Motor neuron (in vitro differentiated cells): ENCODE measurements at regions not wholly inside any gene's neighbourhood (a gene's known extent, or its start where the extent isn't known, plus 50 kb on each side); places are given as distances from the start of the nearest gene placed in this dataset.

Experiments used
- ATAC-seq, 8 experiments: fragments of 200-7000 bp; cut with Tn5 transposase; replicated peaks in 6 of 8; 2 replicates each; pipeline ENCODE4 v1.8.0; 2021; ENCODE audit warnings: mild to moderate bottlenecking in 8 of 8, moderate library complexity in 8 of 8
- H3K27ac ChIP-seq, 2 donors: fragments of 250-450 bp; sonication (Bioruptor Pico); 2 replicates each; pipeline ENCODE4 v1.9.0; 2021; ENCODE audit warnings: antibody characterized with exemption in 2 of 2, mild to moderate bottlenecking in 2 of 2, moderate library complexity in 1 of 2
- H3K4me1 ChIP-seq, 2 donors: fragments of 250-450 bp; sonication (Bioruptor Pico); replicated peaks in 1 of 2; 2 replicates each; pipeline ENCODE4 v1.6.1; 2021; ENCODE audit warnings: antibody characterized with exemption in 2 of 2, mild to moderate bottlenecking in 2 of 2, moderate library complexity in 1 of 2
- H3K4me3 ChIP-seq, 5 donors: fragments of 250-450 bp; sonication (Bioruptor Pico); 2 replicates each; pipeline ENCODE4 v1.9.0; 2021; ENCODE audit warnings: antibody characterized with exemption in 5 of 5, mild to moderate bottlenecking in 5 of 5, moderate library complexity in 4 of 5
- whole genome bisulfite sequencing, 10 experiments: fragments of 450-650 bp; shearing (Covaris generic); methylation state at CpG; one replicate each; pipeline ENCODE4 v1.0.0; 2022; 5-methylcytosine and 5-hydroxymethylcytosine counted together
- in situ Hi-C, 9 experiments: fragments of 400-800 bp; cut with MboI; loops; one replicate each; pipeline ENCODE4 v1.15.0; 2021; ENCODE audit warnings: low sequenced_read_pairs in 9 of 9, low pct_unique_long_range_greater_than_20kb in 2 of 9; ENCODE audit not compliant: unreplicated experiment in 9 of 9

DNA sequence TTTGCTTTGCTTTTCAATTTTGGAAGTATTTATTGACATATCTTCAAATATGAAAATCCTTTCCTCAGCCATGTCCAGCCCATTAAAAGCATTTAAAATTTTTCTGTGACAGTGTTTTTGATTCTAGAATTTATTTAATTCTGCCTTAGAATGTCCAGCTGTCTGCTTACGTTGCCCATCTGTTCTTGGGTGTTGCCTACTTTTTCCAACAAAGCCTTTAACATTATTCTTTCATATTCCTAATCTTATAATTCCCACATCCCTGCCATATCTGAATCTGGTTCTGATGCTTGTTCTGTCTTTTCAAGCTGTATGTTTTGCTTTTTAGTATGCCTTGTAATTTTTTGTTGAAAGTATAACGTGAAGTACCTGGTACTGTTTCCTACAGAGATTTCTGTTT, 204.7 kb upstream of the VSTM2A start:
- Histone ChIP-seq H3K4me1 (peaks cover 2 to 3% of the 10 kb centered on the region in 2 donors), H3K27ac (no peak overlapping the region), H3K4me3 (no peak overlapping the region)
- 0 to 100% (median 80%) methylated on average over 1 to 2 of the region's 2 CpGs; no CpG with 5 or more reads in 1 of the 10 experiments for WGBS, 10 experiments
- peak in 3 of 8 experiments; percentile 37 to 56 (median 53) for ATAC-seq
- in situ Hi-C loops = no loop called here

GRCh38 chr7:54338319-54338718, 203.9 kb upstream of the VSTM2A start:
- Histone ChIP-seq H3K27ac (no peak overlapping the region), H3K4me3 (no peak overlapping the region), H3K4me1 (peaks cover 2 to 3% of the 10 kb centered on the region in 2 donors)
- ATAC-seq = peak in 3 of 8 experiments; percentile 19 to 68 (median 43)
- in situ Hi-C loops = no loop called here
- WGBS, 10 experiments = 0 to 100% (median 78%) methylated on average over 1 to 3 of the region's 3 CpGs; no CpG with 5 or more reads in 2 of the 10 experiments

DNA sequence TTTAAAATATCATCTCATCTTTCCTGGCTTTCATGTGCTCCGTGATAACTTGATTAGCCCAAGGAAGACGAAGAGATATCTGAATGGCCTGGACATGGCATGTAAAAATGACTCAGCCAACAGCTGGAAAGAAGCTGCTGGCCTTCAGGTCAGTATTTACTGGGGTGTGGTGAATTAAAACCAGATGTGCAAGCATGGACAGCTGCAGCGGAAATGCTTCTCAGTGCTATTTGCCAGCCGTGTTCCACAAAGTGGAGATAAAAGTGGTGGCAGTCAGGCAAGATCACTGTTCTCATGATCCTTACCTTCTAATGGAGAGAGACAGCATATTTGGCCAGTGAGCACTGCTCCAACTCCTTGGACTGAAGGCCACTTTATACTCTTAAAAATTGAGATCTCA, 203.1 kb upstream of the VSTM2A start:
- in situ Hi-C loops = no loop called here
- WGBS, 10 experiments = 2 to 95% (median 67%) methylated on average over 1 to 4 of the region's 4 CpGs; no CpG with 5 or more reads in 2 of the 10 experiments
- Histone ChIP-seq H3K27ac (no peak overlapping the region), H3K4me1 (peaks cover 0 to 2% of the 10 kb centered on the region in 2 donors), H3K4me3 (no peak overlapping the region)
- peak in 3 of 8 experiments; percentile 71 to 83 (median 77) for ATAC-seq

DNA sequence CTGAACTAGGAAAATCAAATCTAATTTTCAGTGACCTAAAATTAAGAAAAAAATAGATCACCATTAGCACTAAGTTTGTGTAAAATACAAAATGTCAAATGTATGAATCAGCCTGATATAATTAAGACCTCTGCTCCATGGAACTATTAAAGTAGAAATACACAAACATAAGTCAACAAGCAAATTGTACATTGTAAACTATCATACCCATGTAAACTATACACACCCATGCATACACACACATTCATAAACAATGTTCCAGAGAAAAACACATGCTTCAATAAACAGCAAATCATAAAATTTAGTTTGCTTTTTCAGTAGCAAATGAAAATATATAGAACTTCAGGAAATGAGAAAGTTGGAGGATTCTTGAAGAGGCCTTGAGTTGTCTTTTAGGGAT, 199.7 kb upstream of the VSTM2A start:
- Histone ChIP-seq H3K4me3 (no peak overlapping the region), H3K4me1 (peaks cover 0 to 2% of the 10 kb centered on the region in 2 donors), H3K27ac (no peak overlapping the region)
- ATAC-seq = no peak
- in situ Hi-C loops = no loop called here

- in situ Hi-C loops = no loop called here
- Histone ChIP-seq H3K27ac (no peak overlapping the region), H3K4me3 (no peak overlapping the region), H3K4me1 (no peaks in the 10 kb centered on the region)
- ATAC-seq = peak in 1 of 8 experiments; percentile 14
- WGBS, 10 experiments = 27 to 100% (median 91%) methylated on average over 1 to 9 of the region's 9 CpGs; no CpG with 5 or more reads in 2 of the 10 experiments
Measured at GRCh38 chr7:54343511-54343910, 198.7 kb upstream of the VSTM2A start.

DNA sequence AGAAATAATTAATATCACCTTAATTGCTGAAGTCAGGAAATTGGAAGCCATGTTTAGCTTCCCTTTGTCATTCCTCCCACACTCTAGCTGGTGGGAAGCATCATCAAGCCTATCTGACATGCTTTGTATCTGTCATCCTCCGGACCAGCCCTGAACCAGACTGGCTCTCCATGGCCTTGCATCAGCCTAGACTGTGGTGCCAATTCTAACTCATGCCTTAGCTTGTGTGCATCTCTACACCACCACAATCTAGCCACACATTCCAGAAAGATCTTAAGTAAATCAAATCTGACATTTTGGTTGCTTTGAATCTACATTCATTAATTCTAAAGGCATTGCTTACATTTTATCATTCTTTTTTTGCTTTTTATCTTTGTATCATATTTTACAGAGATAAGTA, 196.4 kb upstream of the VSTM2A start:
- H3K27ac ChIP-seq = no peak overlapping the region
- no peak overlapping the region for H3K4me3 ChIP-seq
- 0 to 100% (median 35%) methylated on average over 1 of the region's 1 CpG; no CpG with 5 or more reads in 2 of the 10 experiments for WGBS, 10 experiments
- H3K4me1 ChIP-seq = peaks cover 0 to 7% of the 10 kb centered on the region in 2 donors
- ATAC-seq = no peak
- in situ Hi-C loops = no loop called here

GRCh38 chr7:54349229-54349628, 192.9 kb upstream of the VSTM2A start:
- in situ Hi-C loops = no loop called here
- H3K4me3 ChIP-seq = no peak overlapping the region
- WGBS, 10 experiments = 0 to 56% (median 17%) methylated on average over 2 to 3 of the region's 3 CpGs; no CpG with 5 or more reads in 2 of the 10 experiments
- peaks cover 0 to 7% of the 10 kb centered on the region in 2 donors for H3K4me1 ChIP-seq
- peak; percentile 90 to 98 (median 96) for ATAC-seq
- no peak overlapping the region for H3K27ac ChIP-seq

DNA sequence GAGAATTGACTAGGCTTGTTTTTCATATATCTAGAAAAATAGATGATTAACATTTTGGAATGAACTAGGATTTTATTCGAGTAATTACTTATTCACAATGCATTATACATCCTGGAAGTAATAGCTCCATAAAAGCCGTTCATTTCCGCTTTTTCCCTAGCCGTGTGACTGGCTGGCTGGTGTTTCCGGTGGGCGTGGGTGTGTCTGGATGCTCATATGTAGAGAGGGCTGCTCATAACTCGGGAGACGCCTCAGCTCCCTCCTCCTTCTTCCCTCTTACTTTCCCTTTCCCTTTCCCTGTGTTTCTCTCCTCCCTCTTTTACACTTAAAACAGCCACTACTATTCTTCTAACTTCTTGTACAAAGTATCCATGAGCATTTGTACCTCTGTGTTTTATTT, 187.7 kb upstream of the VSTM2A start:
- H3K27ac ChIP-seq = no peak overlapping the region
- in situ Hi-C loops = no loop called here
- H3K4me1 ChIP-seq = peaks cover 0 to 4% of the 10 kb centered on the region in 2 donors
- no peak overlapping the region for H3K4me3 ChIP-seq
- 0 to 97% (median 71%) methylated on average over 1 to 8 of the region's 8 CpGs; no CpG with 5 or more reads in 2 of the 10 experiments for WGBS, 10 experiments
- ATAC-seq = peak in 3 of 8 experiments; percentile 44 to 93 (median 90)

DNA sequence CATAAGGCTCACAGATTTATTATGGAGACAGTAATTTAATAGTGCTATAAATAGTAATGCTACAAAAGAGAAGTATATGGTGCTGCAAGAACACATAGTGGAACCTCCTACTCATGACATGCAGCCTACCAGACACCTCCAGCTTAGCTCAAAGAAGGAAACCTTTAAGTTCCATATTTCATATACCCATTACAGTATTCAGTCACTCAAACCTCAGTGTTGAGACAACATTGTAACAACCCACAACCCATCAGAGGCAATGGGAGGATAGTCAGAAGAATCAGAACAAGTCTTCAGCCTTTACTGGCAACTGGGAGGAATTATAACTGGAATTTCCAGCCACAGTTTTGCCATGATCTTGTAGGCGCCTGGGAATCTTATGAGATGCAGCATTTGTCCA, 186.3 kb upstream of the VSTM2A start:
- in situ Hi-C loops = no loop called here
- peaks cover 0 to 11% of the 10 kb centered on the region in 2 donors for H3K4me1 ChIP-seq
- WGBS, 10 experiments = 0 to 67% (median 42%) methylated on average over 1 of the region's 1 CpG; no CpG with 5 or more reads in 6 of the 10 experiments
- H3K27ac ChIP-seq = no peak overlapping the region
- no peak for ATAC-seq
- H3K4me3 ChIP-seq = no peak overlapping the region

- peak overlapping the region in 1 of 2 donors; percentile 24 for H3K27ac ChIP-seq
- WGBS, 10 experiments = 0 to 49% (median 41%) methylated on average over 2 to 6 of the region's 6 CpGs
Measured at GRCh38 chr7:54360075-54360840, 181.9 kb upstream of the VSTM2A start.

GRCh38 chr7:54390565-54390964, 151.6 kb upstream of the VSTM2A start:
- in situ Hi-C loops = no loop called here
- H3K27ac ChIP-seq = no peak overlapping the region
- 29 to 100% (median 80%) methylated on average over 1 of the region's 1 CpG; no CpG with 5 or more reads in 5 of the 10 experiments for WGBS, 10 experiments
- no peak overlapping the region for H3K4me3 ChIP-seq
- H3K4me1 ChIP-seq = peaks cover 0 to 4% of the 10 kb centered on the region in 2 donors
- ATAC-seq = no peak

More at GRCh38 chr7:54360075-54360840, 181.9 kb upstream of the VSTM2A start:
- Histone ChIP-seq H3K4me1 (peaks cover 0 to 11% of the 10 kb centered on the region in 2 donors), H3K4me3 (no peak overlapping the region)
- in situ Hi-C loops = no loop called here
- peak; percentile 79 to 100 (median 94) for ATAC-seq

DNA sequence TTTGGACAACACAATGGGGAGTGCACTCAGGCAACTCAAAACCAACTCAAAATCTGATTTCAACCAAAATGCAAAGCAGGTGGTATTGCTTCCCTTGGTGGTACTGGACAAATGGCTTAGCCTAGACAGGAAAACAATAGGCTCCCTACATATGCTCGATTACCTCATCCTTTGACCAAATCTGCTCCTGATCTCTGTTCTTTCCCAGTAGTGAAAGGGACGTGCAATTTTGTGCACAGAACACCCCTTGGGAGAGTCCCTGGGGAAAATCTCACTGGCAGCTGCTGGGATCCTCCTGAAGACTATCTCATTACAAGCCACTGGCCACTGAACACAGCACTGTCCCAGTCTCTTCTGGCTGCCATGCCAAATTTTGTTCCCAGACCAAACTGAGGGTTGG, 149.2 kb upstream of the VSTM2A start:
- 0 to 81% (median 46%) methylated on average over 1 to 2 of the region's 2 CpGs; no CpG with 5 or more reads in 3 of the 10 experiments for WGBS, 10 experiments
- in situ Hi-C loops = no loop called here
- Histone ChIP-seq H3K27ac (no peak overlapping the region), H3K4me3 (no peak overlapping the region), H3K4me1 (peaks cover 0 to 4% of the 10 kb centered on the region in 2 donors)
- no peak for ATAC-seq

- Histone ChIP-seq H3K27ac (no peak overlapping the region), H3K4me1 (peaks cover 0 to 4% of the 10 kb centered on the region in 2 donors), H3K4me3 (no peak overlapping the region)
- no peak for ATAC-seq
- in situ Hi-C loops = no loop called here
- 50 to 100% (median 81%) methylated on average over 1 to 4 of the region's 4 CpGs; no CpG with 5 or more reads in 2 of the 10 experiments for WGBS, 10 experiments
Measured at GRCh38 chr7:54394834-54395233, 147.3 kb upstream of the VSTM2A start.
